Activated T-helper 2 cell treated with anti-CD3 and anti-CD28 coated beads, Interferon-gamma antibody, Interleukin-2, Interleukin-4, amounts not matched to agents 10 μg/mL and 5 μg/mL and 100 μg/mL, durations not matched to agents 14 hours and 24 hours and 36 hours (primary cell): ENCODE measurements at regions not wholly inside any gene's neighbourhood (a gene's known extent, or its start where the extent isn't known, plus 50 kb on each side); places are given as distances from the start of the nearest gene placed in this dataset.

Source experiments
- DNase-seq: peaks from one replicate; pipeline ENCODE4 v3.0.0; 2021; ENCODE audit warnings: low spot score
- H3K27ac Mint-ChIP-seq: one replicate; pipeline ENCODE4 v1.8.0; 2021; ENCODE audit warnings: mixed read lengths
- H3K27me3 Mint-ChIP-seq: one replicate; pipeline ENCODE4 v1.8.0; 2021; ENCODE audit warnings: low read depth, mixed read lengths
- H3K36me3 Mint-ChIP-seq: one replicate; pipeline ENCODE4 v1.8.0; 2021; ENCODE audit warnings: low read depth, mixed read lengths
- H3K4me1 Mint-ChIP-seq: one replicate; pipeline ENCODE4 v1.8.0; 2021; ENCODE audit warnings: low read depth, mixed read lengths
- H3K4me3 Mint-ChIP-seq: one replicate; pipeline ENCODE4 v1.8.0; 2021; ENCODE audit warnings: low read depth, mild to moderate bottlenecking, moderate library complexity, mixed read lengths
- H3K9me3 Mint-ChIP-seq: one replicate; pipeline ENCODE4 v1.8.0; 2021; ENCODE audit warnings: mixed read lengths
- intact Hi-C: fragments of 100-400 bp; cut with micrococcal nuclease; formaldehyde crosslinking; loops from one replicate; pipeline ENCODE4 v1.15.1; 2023

GRCh38 chr12:88662093-88662492 is 81.8 kb upstream of the KITLG start:
- Mint-ChIP-seq H3K36me3 (no peaks in the 10 kb centered on the region), H3K9me3 (no peaks in the 10 kb centered on the region), H3K4me3 (no peak overlapping the region), H3K4me1 (no peaks in the 10 kb centered on the region), H3K27ac (no peak overlapping the region), H3K27me3 (no peaks in the 10 kb centered on the region)
- intact Hi-C loops = no loop called here
- DNase-seq = no peak

DNA sequence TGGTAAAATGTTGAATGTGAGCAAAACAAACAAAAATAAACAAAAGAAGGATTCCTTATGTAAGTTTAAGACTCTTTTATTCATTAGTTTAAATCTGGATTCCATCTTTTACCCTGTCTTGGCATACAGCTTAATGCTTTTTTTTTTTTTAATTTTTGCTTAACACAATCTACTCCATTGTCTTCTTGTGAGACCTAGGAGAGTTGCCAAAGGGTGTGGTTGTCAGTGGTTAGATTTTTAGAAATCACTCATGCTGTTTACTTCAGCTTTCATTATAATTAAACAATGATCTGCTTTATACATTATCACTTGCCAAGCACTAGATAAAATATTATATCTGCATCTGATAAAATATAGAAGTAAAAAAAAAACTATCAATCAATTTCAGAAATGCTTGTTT is 77.7 kb upstream of the KITLG start:
- intact Hi-C loops = no loop called here
- H3K36me3 Mint-ChIP-seq = no peaks in the 10 kb centered on the region
- no peak overlapping the region for H3K27ac Mint-ChIP-seq
- H3K4me1 Mint-ChIP-seq = no peaks in the 10 kb centered on the region
- H3K9me3 Mint-ChIP-seq = no peaks in the 10 kb centered on the region
- H3K27me3 Mint-ChIP-seq = no peaks in the 10 kb centered on the region
- H3K4me3 Mint-ChIP-seq = no peak overlapping the region
- no peak for DNase-seq

DNA sequence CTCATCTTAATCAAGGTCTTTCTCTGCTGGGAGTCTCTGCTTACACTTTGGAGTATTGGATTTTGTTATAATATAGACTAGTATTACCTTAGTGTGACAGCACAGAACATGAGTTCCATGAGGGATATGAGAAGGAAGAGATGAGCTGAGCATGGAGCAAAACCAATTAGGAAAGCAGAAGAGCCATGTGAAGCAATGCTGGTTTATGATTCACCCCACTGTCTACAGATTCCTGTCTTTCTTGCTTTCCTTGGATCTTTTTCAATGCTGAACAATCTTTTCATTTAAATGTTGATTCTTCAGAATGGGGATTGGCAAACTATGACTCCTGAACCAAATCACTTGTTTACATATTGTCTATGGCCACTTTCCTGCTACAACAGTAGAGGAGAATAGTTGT is 70.4 kb upstream of the KITLG start:
- no peak for DNase-seq
- H3K27ac Mint-ChIP-seq = no peak overlapping the region
- no peaks in the 10 kb centered on the region for H3K4me1 Mint-ChIP-seq
- no peaks in the 10 kb centered on the region for H3K36me3 Mint-ChIP-seq
- H3K27me3 Mint-ChIP-seq = no peaks in the 10 kb centered on the region
- intact Hi-C loops = no loop called here
- H3K9me3 Mint-ChIP-seq = no peaks in the 10 kb centered on the region
- H3K4me3 Mint-ChIP-seq = no peak overlapping the region

DNA sequence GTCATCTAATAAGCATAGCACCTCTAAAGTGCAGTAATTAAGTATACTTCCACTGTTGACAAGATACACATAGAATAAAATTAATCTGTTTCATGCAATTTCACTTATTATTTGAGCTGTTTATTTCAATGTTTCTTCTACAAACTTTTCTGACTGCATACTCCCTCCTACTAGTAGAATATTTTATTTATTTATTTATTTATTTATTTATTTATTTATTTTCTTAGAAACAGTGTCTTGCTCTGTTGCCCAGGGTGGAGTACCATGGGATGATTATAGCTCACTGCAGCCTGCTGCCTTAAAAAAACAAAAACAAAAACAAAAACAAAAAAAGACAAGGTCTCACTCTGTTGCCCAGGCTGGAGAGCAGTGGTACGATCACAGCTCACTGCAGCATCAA is 68.4 kb upstream of the KITLG start:
- Mint-ChIP-seq H3K4me3 (no peak overlapping the region), H3K36me3 (no peaks in the 10 kb centered on the region), H3K27ac (no peak overlapping the region), H3K27me3 (no peaks in the 10 kb centered on the region), H3K4me1 (no peaks in the 10 kb centered on the region), H3K9me3 (no peaks in the 10 kb centered on the region)
- intact Hi-C loops = no loop called here
- no peak for DNase-seq

GRCh38 chr12:88646824-88647223 is 66.6 kb upstream of the KITLG start:
- no peak overlapping the region for H3K4me3 Mint-ChIP-seq
- no peak for DNase-seq
- H3K4me1 Mint-ChIP-seq = no peaks in the 10 kb centered on the region
- H3K27ac Mint-ChIP-seq = no peak overlapping the region
- no peaks in the 10 kb centered on the region for H3K9me3 Mint-ChIP-seq
- intact Hi-C loops = no loop called here
- no peaks in the 10 kb centered on the region for H3K27me3 Mint-ChIP-seq
- H3K36me3 Mint-ChIP-seq = no peaks in the 10 kb centered on the region

DNA sequence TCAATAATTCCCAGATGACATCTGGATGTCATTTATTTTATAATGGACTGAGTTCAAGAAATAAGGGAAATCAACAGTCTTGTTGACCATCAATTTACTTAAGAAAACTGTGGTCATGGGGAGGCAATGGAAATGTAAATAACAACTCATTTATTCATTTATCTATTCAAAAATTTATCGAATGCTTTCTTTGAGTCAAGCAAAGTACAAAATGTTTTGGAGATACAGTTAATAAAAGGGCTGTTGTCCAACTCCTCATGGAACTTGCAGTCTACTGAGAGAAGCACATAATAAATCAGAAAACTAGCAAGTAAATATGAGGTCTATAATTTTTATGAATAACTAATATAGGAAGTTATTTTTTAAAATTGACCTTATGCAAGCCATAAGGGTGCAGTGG is 65.5 kb upstream of the KITLG start:
- no peak overlapping the region for H3K27ac Mint-ChIP-seq
- H3K27me3 Mint-ChIP-seq = no peaks in the 10 kb centered on the region
- no peaks in the 10 kb centered on the region for H3K9me3 Mint-ChIP-seq
- no peaks in the 10 kb centered on the region for H3K36me3 Mint-ChIP-seq
- H3K4me3 Mint-ChIP-seq = no peak overlapping the region
- intact Hi-C loops = no loop called here
- H3K4me1 Mint-ChIP-seq = no peaks in the 10 kb centered on the region
- no peak for DNase-seq

- H3K4me1 Mint-ChIP-seq = no peaks in the 10 kb centered on the region
- no peaks in the 10 kb centered on the region for H3K27me3 Mint-ChIP-seq
- no peak overlapping the region for H3K27ac Mint-ChIP-seq
- H3K9me3 Mint-ChIP-seq = no peaks in the 10 kb centered on the region
- H3K36me3 Mint-ChIP-seq = no peaks in the 10 kb centered on the region
- intact Hi-C loops = no loop called here
- no peak overlapping the region for H3K4me3 Mint-ChIP-seq
- no peak for DNase-seq
Measured at GRCh38 chr12:88644946-88645702, 64.9 kb upstream of the KITLG start.

DNA sequence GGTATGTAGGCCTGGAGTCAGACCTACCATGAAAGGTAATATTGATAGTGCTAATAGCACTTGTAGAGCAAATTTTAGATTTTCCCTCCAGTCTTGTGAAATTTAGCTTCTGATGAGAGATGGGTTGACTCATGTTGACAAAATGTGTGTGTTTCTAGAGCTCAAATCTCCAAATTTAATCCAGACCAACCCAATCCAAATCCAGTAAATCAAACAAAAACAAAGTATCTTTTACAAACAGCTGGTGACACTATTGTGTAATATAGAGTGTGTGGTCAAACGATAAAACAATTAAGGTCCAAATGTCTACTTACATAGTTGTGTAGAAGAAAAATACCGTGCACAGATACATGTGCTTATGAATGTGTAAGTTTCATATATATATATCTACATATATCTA is 63.4 kb upstream of the KITLG start:
- intact Hi-C loops = no loop called here
- no peak for DNase-seq
- Mint-ChIP-seq H3K4me3 (no peak overlapping the region), H3K36me3 (no peaks in the 10 kb centered on the region), H3K9me3 (no peaks in the 10 kb centered on the region), H3K27me3 (no peaks in the 10 kb centered on the region), H3K27ac (no peak overlapping the region), H3K4me1 (no peaks in the 10 kb centered on the region)

DNA sequence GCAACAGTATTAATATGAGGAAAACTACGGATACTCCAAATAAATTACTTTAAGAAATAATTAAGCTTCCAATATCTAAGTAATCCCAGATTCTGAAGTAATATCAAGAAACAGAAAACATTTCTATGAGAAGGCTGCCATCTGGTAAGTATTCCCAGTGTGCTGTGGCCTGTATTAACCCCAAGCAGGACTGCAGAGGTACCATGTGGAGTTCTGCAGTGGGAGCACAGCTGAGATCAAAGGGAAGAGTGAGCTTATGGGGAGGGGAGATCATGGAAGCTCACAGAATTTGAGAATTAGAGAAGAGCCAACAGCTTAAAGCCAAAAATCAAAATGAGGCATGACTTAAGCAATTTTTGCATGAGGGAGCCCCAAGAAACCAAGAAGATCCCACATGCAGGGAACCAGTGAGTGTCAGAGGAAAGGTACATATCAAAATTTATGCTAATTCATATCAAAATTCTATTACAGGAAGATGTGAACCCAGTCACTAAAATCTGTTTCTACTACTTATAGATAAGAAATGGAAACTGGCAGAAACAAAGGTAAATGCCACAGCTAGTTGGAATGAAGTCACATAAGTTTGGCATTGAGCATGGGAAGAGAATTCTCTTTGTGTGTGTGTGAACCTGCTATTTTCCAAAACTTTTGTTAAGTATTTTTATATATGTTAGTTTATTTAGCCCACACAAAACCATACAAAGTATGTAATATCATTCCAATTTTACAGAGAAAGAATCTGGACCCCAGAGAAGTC is 62.6 kb upstream of the KITLG start:
- no peaks in the 10 kb centered on the region for H3K4me1 Mint-ChIP-seq
- no peaks in the 10 kb centered on the region for H3K36me3 Mint-ChIP-seq
- H3K9me3 Mint-ChIP-seq = no peaks in the 10 kb centered on the region
- H3K27ac Mint-ChIP-seq = no peak overlapping the region
- no peak overlapping the region for H3K4me3 Mint-ChIP-seq
- DNase-seq = no peak
- H3K27me3 Mint-ChIP-seq = no peaks in the 10 kb centered on the region
- intact Hi-C loops = no loop called here

DNA sequence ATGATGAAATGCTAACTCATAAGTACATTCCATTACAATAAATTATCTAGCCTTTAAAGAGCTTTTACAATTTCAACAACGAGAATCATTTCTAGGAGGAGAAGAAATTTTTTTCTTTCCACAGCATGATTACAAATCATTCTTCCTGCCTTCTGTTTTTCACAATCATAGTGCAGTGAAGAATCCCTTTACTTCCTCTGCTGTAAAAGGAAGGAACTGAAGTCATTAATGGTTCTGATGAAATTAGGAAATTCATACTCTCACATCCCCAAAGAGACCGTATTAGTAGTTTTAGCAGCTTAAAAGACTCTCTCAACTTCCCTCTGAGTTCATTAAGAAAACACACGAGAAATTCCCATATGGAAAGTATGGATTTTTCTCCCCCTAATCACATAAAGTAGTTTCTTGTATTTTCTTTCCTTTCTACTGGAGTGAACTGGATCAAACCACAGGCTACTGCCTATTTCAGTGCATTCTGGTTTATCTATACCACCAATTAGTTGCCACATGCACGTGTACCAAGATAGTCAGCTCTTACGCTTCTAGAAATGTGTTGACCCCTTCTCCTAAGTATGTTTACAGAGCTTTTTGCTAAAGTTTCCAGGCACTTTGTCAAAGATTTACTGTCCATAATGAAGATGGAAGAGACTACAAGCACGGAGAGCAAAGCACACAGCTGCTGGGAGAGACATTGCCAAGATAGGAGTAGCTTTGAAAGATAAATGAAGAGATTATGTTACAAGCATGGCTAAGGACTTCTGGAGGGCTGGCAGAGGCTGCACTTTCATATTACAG is 58.9 kb upstream of the KITLG start:
- no peaks in the 10 kb centered on the region for H3K27me3 Mint-ChIP-seq
- no peaks in the 10 kb centered on the region for H3K36me3 Mint-ChIP-seq
- H3K27ac Mint-ChIP-seq = no peak overlapping the region
- no peak overlapping the region for H3K4me3 Mint-ChIP-seq
- no peaks in the 10 kb centered on the region for H3K4me1 Mint-ChIP-seq
- no peaks in the 10 kb centered on the region for H3K9me3 Mint-ChIP-seq
- DNase-seq = no peak
- intact Hi-C loops = no loop called here

- DNase-seq = no peak
- H3K27me3 Mint-ChIP-seq = no peaks in the 10 kb centered on the region
- intact Hi-C loops = no loop called here
- no peak overlapping the region for H3K4me3 Mint-ChIP-seq
- no peaks in the 10 kb centered on the region for H3K36me3 Mint-ChIP-seq
- H3K4me1 Mint-ChIP-seq = no peaks in the 10 kb centered on the region
- H3K27ac Mint-ChIP-seq = no peak overlapping the region
- no peaks in the 10 kb centered on the region for H3K9me3 Mint-ChIP-seq
Measured at GRCh38 chr12:88638388-88638787, 58.1 kb upstream of the KITLG start.

GRCh38 chr12:88634008-88634407 is 53.7 kb upstream of the KITLG start:
- no peaks in the 10 kb centered on the region for H3K9me3 Mint-ChIP-seq
- H3K4me3 Mint-ChIP-seq = no peak overlapping the region

GRCh38 chr12:88633312-88633711 is 53.0 kb upstream of the KITLG start:
- Mint-ChIP-seq H3K36me3 (no peaks in the 10 kb centered on the region), H3K27me3 (no peaks in the 10 kb centered on the region), H3K4me3 (no peak overlapping the region), H3K27ac (no peak overlapping the region), H3K4me1 (no peaks in the 10 kb centered on the region), H3K9me3 (no peaks in the 10 kb centered on the region)
- intact Hi-C loops = no loop called here
- no peak for DNase-seq

More at GRCh38 chr12:88634008-88634407, 53.7 kb upstream of the KITLG start:
- DNase-seq = no peak
- Mint-ChIP-seq H3K27ac (no peak overlapping the region), H3K36me3 (no peaks in the 10 kb centered on the region), H3K27me3 (no peaks in the 10 kb centered on the region), H3K4me1 (no peaks in the 10 kb centered on the region)
- intact Hi-C loops = no loop called here
